Activated naive CD8-positive, alpha-beta T cell treated with anti-CD3 and anti-CD28 coated beads, Interleukin-2, amount 10 ng/mL, durations not matched to agents 7 days and 5 days (primary cell): ENCODE measurements at regions not wholly inside any gene's neighbourhood (a gene's known extent, or its start where the extent isn't known, plus 50 kb on each side); places are given as distances from the start of the nearest gene placed in this dataset.

Source experiments
- ATAC-seq: fragments of 150-1000 bp; cut with Tn5 transposase; one replicate; pipeline ENCODE4 v1.10.0; 2021; ENCODE audit warnings: low read depth, moderate library complexity
- POLR2A ChIA-PET: fragments of 350-600 bp; sonication (Branson Sonifier 250); formaldehyde crosslinking; loops from one replicate; lab custom pipeline; 2021; ENCODE audit warnings: antibody characterized with exemption; lab: Charles Lee
- DNase-seq: peaks from one replicate; pipeline ENCODE4 v3.0.0; 2021
- H3K27ac Mint-ChIP-seq: one replicate; pipeline ENCODE4 v1.8.0; 2022; ENCODE audit warnings: mild to moderate bottlenecking, mixed read lengths
- H3K27me3 Mint-ChIP-seq: one replicate; pipeline ENCODE4 v1.8.0; 2022; ENCODE audit warnings: mild to moderate bottlenecking, moderate library complexity, mixed read lengths
- H3K36me3 Mint-ChIP-seq: one replicate; pipeline ENCODE4 v1.8.0; 2021; ENCODE audit warnings: mild to moderate bottlenecking, mixed read lengths
- H3K4me1 Mint-ChIP-seq: one replicate; pipeline ENCODE4 v1.8.0; 2021; ENCODE audit warnings: mixed read lengths
- H3K4me3 Mint-ChIP-seq: one replicate; pipeline ENCODE4 v1.8.0; 2022; ENCODE audit warnings: mild to moderate bottlenecking, moderate library complexity, mixed read lengths
- H3K9me3 Mint-ChIP-seq: one replicate; pipeline ENCODE4 v1.8.0; 2021; ENCODE audit warnings: mixed read lengths

GRCh38 chr2:3948191-3948590 lies 244.8 kb downstream of the DCDC2C start:
- Mint-ChIP-seq H3K36me3 (no peaks in the 10 kb centered on the region), H3K4me1 (no peaks in the 10 kb centered on the region), H3K4me3 (no peak overlapping the region), H3K27me3 (no peaks in the 10 kb centered on the region), H3K9me3 (no peaks in the 10 kb centered on the region), H3K27ac (no peak overlapping the region)
- DNase-seq (no peak), ATAC-seq (no peak)
- POLR2A ChIA-PET, result no interaction called here

- no peaks in the 10 kb centered on the region for H3K4me1 Mint-ChIP-seq
- POLR2A ChIA-PET, result no interaction called here
- H3K36me3 Mint-ChIP-seq, result no peaks in the 10 kb centered on the region
- H3K9me3 Mint-ChIP-seq, result no peaks in the 10 kb centered on the region
- H3K4me3 Mint-ChIP-seq, result no peak overlapping the region
- H3K27me3 Mint-ChIP-seq, result no peaks in the 10 kb centered on the region
- H3K27ac Mint-ChIP-seq, result no peak overlapping the region
- ATAC-seq (no peak), DNase-seq (no peak)
Measured at GRCh38 chr2:3951131-3951954, 248.0 kb downstream of the DCDC2C start.

GRCh38 chr2:3952866-3953516 lies 249.6 kb downstream of the DCDC2C start:
- DNase-seq (no peak), ATAC-seq (no peak)
- H3K4me3 Mint-ChIP-seq, result no peak overlapping the region
- H3K9me3 Mint-ChIP-seq, result no peaks in the 10 kb centered on the region
- POLR2A ChIA-PET, result no interaction called here
- H3K36me3 Mint-ChIP-seq, result no peaks in the 10 kb centered on the region
- no peaks in the 10 kb centered on the region for H3K4me1 Mint-ChIP-seq
- H3K27me3 Mint-ChIP-seq, result no peaks in the 10 kb centered on the region
- no peak overlapping the region for H3K27ac Mint-ChIP-seq

- POLR2A ChIA-PET, result no interaction called here
Measured at GRCh38 chr2:3954261-3954660, 250.9 kb downstream of the DCDC2C start.

GRCh38 chr2:3956406-3956805 lies 253.0 kb downstream of the DCDC2C start:
- ATAC-seq (no peak), DNase-seq (no peak)
- H3K4me3 Mint-ChIP-seq, result no peak overlapping the region
- POLR2A ChIA-PET, result no interaction called here
- no peaks in the 10 kb centered on the region for H3K4me1 Mint-ChIP-seq
- no peaks in the 10 kb centered on the region for H3K9me3 Mint-ChIP-seq
- H3K27ac Mint-ChIP-seq, result no peak overlapping the region
- no peaks in the 10 kb centered on the region for H3K27me3 Mint-ChIP-seq
- H3K36me3 Mint-ChIP-seq, result no peaks in the 10 kb centered on the region

More at GRCh38 chr2:3954261-3954660, 250.9 kb downstream of the DCDC2C start:
- Mint-ChIP-seq H3K9me3 (no peaks in the 10 kb centered on the region), H3K27me3 (no peaks in the 10 kb centered on the region), H3K27ac (no peak overlapping the region), H3K36me3 (no peaks in the 10 kb centered on the region), H3K4me1 (no peaks in the 10 kb centered on the region), H3K4me3 (no peak overlapping the region)
- DNase-seq, result no peak
- ATAC-seq, result no peak

- ATAC-seq, result no peak
- DNase-seq, result no peak
- Mint-ChIP-seq H3K4me1 (no peaks in the 10 kb centered on the region), H3K27me3 (no peaks in the 10 kb centered on the region), H3K36me3 (no peaks in the 10 kb centered on the region), H3K27ac (no peak overlapping the region), H3K4me3 (no peak overlapping the region), H3K9me3 (no peaks in the 10 kb centered on the region)
- POLR2A ChIA-PET, result no interaction called here
Measured at GRCh38 chr2:3956892-3957291, 253.5 kb downstream of the DCDC2C start.

GRCh38 chr2:3958465-3958864 lies 255.1 kb downstream of the DCDC2C start:
- no peaks in the 10 kb centered on the region for H3K9me3 Mint-ChIP-seq
- no peaks in the 10 kb centered on the region for H3K4me1 Mint-ChIP-seq
- H3K4me3 Mint-ChIP-seq, result no peak overlapping the region
- DNase-seq, result no peak
- no peak for ATAC-seq
- no peak overlapping the region for H3K27ac Mint-ChIP-seq
- H3K27me3 Mint-ChIP-seq, result no peaks in the 10 kb centered on the region
- H3K36me3 Mint-ChIP-seq, result no peaks in the 10 kb centered on the region
- POLR2A ChIA-PET, result no interaction called here

GRCh38 chr2:3958969-3959368 lies 255.6 kb downstream of the DCDC2C start:
- H3K4me1 Mint-ChIP-seq, result no peaks in the 10 kb centered on the region
- DNase-seq (no peak), ATAC-seq (no peak)
- no peaks in the 10 kb centered on the region for H3K36me3 Mint-ChIP-seq
- no peak overlapping the region for H3K4me3 Mint-ChIP-seq
- POLR2A ChIA-PET, result no interaction called here
- no peaks in the 10 kb centered on the region for H3K27me3 Mint-ChIP-seq
- H3K9me3 Mint-ChIP-seq, result no peaks in the 10 kb centered on the region
- H3K27ac Mint-ChIP-seq, result no peak overlapping the region

GRCh38 chr2:3959372-3959771 lies 256.0 kb downstream of the DCDC2C start:
- DNase-seq, result no peak
- H3K4me1 Mint-ChIP-seq, result no peaks in the 10 kb centered on the region
- no peaks in the 10 kb centered on the region for H3K9me3 Mint-ChIP-seq
- H3K27ac Mint-ChIP-seq, result no peak overlapping the region
- no peak for ATAC-seq
- POLR2A ChIA-PET, result no interaction called here
- no peaks in the 10 kb centered on the region for H3K27me3 Mint-ChIP-seq
- no peak overlapping the region for H3K4me3 Mint-ChIP-seq
- H3K36me3 Mint-ChIP-seq, result no peaks in the 10 kb centered on the region

GRCh38 chr2:3960106-3960505 lies 256.7 kb downstream of the DCDC2C start:
- POLR2A ChIA-PET, result no interaction called here
- no peak overlapping the region for H3K4me3 Mint-ChIP-seq
- no peak overlapping the region for H3K27ac Mint-ChIP-seq
- ATAC-seq (no peak), DNase-seq (no peak)
- H3K4me1 Mint-ChIP-seq, result no peaks in the 10 kb centered on the region
- no peaks in the 10 kb centered on the region for H3K9me3 Mint-ChIP-seq
- H3K36me3 Mint-ChIP-seq, result no peaks in the 10 kb centered on the region
- no peaks in the 10 kb centered on the region for H3K27me3 Mint-ChIP-seq

- ATAC-seq, result no peak
- H3K4me3 Mint-ChIP-seq, result no peak overlapping the region
- H3K27me3 Mint-ChIP-seq, result no peaks in the 10 kb centered on the region
- POLR2A ChIA-PET, result no interaction called here
- H3K4me1 Mint-ChIP-seq, result no peaks in the 10 kb centered on the region
- H3K27ac Mint-ChIP-seq, result no peak overlapping the region
- H3K36me3 Mint-ChIP-seq, result no peaks in the 10 kb centered on the region
- no peak for DNase-seq
- no peaks in the 10 kb centered on the region for H3K9me3 Mint-ChIP-seq
Measured at GRCh38 chr2:3962719-3963118, 259.3 kb downstream of the DCDC2C start.

GRCh38 chr2:3965211-3965610 lies 261.8 kb downstream of the DCDC2C start:
- no peaks in the 10 kb centered on the region for H3K9me3 Mint-ChIP-seq
- DNase-seq, result no peak
- H3K36me3 Mint-ChIP-seq, result no peaks in the 10 kb centered on the region
- no peak for ATAC-seq
- H3K4me3 Mint-ChIP-seq, result no peak overlapping the region
- H3K27ac Mint-ChIP-seq, result no peak overlapping the region
- POLR2A ChIA-PET, result no interaction called here
- no peaks in the 10 kb centered on the region for H3K4me1 Mint-ChIP-seq
- no peaks in the 10 kb centered on the region for H3K27me3 Mint-ChIP-seq

GRCh38 chr2:3965953-3966352 lies 262.6 kb downstream of the DCDC2C start:
- POLR2A ChIA-PET, result no interaction called here
- ATAC-seq, result no peak
- Mint-ChIP-seq H3K27ac (no peak overlapping the region), H3K9me3 (no peaks in the 10 kb centered on the region), H3K4me3 (no peak overlapping the region), H3K4me1 (no peaks in the 10 kb centered on the region), H3K27me3 (no peaks in the 10 kb centered on the region), H3K36me3 (no peaks in the 10 kb centered on the region)
- no peak for DNase-seq

GRCh38 chr2:3966470-3966869 lies 263.1 kb downstream of the DCDC2C start:
- Mint-ChIP-seq H3K27me3 (no peaks in the 10 kb centered on the region), H3K36me3 (no peaks in the 10 kb centered on the region), H3K4me3 (no peak overlapping the region), H3K9me3 (no peaks in the 10 kb centered on the region), H3K27ac (no peak overlapping the region), H3K4me1 (no peaks in the 10 kb centered on the region)
- POLR2A ChIA-PET, result no interaction called here
- DNase-seq (no peak), ATAC-seq (no peak)
